HG03354 (cell line): ENCODE measurements at regions not wholly inside any gene's neighbourhood (a gene's known extent, or its start where the extent isn't known, plus 50 kb on each side); places are given as distances from the start of the nearest gene placed in this dataset.
"Not testable (repeated sequence)": the region's sequence is repeated elsewhere in the genome, so short reads cannot be mapped to it uniquely, and the experiment has no call there.

Experiments
- ATAC-seq: cut with Tn5 transposase; IDR thresholded peaks from one replicate; pipeline ENCODE4 v1.9.1; 2021; ENCODE audit warnings: mild to moderate bottlenecking; ENCODE audit not compliant: unreplicated experiment, poor library complexity, severe bottlenecking

DNA sequence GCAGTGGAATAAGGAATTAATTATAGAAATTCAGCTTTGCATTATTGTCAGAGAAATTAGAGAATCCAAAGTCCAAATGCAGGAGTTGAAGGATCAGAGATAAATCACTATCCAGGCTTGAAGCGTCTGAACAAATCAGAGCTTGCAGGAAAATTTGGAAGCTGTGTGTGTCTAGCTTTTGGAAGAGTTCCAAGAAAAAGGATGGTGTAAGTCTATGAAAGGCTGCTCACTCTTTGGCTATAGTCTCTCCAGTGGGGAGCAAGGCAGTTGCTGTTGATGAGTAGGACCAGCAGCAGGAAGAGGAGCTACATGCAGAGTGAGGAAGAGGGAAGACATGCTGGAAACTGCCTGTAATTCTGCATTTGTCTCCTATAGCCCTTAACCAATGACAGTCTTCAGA lies 464.3 kb upstream of the GRM7 start:
- ATAC-seq = no peak

DNA sequence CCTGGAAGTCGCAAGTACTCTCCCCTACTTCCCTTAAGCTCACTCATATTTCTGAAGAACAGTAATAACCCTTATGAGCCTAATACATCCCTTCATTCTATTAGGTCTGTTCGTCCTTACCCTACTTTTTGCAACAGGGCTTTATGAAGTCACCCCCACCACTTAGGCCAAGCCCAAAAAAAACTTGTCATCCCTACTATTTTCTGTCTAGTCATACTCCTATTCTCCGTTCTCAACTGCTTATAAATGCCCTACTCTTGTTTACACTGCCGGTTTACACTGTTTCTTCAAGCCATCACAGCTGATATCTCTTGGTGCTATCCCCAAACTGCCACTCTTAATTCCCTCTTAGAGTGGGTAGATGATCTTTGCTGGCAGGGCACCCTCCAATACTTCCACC lies 458.2 kb upstream of the GRM7 start:
- ATAC-seq = not testable (repeated sequence)

DNA sequence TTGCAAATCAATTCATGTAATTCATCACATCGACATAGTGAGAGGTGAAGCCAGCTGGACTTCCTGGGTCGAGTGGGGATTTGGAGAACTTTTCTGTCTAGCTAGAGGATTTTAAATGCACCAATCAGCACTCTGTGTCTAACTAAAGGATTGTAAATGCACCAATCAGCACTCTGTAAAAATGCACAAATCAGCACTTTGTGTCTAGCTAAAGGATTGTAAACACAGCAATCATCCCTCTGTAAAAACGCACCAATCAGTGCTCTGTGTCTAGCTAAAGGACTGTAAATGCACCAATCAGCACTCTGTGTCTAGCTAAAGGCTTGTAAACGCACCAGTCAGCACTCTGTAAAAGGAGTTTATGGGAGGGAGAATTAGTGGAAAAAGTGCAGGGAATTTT lies 454.0 kb upstream of the GRM7 start:
- not testable (repeated sequence) for ATAC-seq

DNA sequence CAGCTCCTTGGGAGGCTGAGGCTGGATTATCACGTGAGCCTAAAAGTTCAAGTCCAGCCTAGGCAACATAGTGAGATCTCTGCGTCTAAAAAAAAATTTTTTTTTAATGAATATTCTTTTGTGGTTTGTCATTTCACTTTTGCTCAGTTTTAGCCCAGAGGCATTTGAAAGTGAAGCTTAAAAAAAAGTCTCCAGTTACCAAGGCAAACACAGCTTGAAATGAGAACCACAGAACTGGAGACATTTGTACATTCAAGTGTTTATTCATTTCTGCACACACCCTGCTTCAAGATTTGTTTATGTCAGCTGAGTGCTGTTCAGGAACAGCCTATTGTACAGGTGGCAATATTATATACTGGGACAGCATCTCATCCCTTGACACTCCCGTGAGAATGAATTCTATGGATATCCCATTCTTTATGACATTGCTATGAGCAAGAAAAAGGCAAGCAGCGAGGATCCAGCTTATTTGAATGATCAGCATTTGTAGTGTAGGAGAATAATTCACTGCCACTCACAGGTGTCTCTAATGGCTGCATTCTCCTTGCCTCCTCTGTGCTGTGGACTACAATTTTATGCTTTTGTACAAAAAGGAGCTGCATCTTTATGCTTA lies 444.8 kb upstream of the GRM7 start:
- no peak for ATAC-seq

DNA sequence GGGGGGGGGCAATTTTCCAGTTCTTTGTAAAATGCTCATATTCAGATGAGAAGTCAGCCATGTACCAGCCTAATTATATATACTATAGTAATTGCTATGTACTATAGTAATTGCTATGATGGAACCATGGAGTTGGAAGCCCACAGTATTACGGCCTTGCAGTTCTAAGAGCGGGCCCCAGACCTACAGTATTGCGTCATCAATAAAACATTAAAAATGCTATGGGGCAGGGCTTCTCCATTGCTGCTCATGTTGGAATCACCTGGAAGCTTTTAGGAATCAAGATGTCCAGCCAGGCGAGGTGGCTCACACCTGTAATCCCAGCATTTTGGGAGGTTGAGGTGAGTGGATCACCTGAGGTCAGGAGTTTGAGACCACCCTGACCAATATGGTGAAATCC lies 443.7 kb upstream of the GRM7 start:
- no peak for ATAC-seq

DNA sequence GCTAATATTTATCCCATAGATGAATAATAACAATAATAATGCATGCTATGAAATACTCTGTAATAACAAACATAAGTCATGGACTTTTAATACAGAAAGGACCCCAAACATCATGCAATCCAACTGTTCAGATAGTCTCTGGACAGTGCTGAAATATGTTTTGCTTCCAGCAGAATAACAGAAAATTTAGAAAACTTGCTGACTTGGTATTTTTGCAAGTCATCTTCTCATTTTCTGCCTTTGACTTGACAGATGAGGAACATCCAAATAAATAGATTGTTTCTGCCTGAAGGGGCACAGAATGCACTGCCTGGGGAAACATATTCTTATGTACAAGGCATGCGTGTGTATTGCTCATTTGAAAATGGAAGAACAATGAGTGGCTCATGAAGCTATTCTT lies 442.4 kb upstream of the GRM7 start:
- no peak for ATAC-seq

DNA sequence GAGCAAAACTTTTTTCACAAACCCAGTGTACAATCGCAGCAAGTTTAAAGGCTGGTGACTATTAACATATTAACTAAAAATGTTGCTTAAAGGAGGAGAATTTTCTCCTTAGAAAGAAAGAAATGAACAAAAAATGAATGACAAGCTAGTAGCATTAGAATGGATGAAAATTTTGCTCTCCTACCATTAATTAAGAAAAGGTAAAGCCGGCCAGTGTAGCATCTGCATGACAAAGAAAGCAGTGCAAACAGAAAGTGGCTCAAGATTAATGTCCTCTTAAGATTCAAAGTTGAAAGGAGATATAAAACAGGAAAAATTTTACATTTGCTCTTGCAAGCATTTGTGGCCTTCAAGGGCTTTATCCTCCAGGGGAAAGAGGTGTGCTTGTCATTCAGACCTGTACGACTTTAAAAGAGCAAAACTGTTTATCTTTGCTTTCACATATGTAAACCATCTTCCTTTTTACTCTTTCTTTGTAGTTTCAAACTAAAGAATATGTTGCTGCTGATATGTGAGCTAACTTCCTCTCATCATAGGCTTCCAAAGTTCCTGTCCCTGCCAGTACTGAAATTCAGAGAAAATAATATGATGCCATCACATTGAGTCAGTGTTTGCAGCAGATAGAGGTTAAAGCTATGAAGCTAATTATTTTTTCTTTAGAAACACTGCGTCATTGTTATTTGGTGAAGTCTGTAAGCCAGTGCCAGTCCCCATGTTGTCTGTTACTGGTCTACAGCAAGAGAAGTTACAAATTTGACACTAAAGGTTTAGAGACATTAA lies 439.1 kb upstream of the GRM7 start:
- ATAC-seq = no peak

DNA sequence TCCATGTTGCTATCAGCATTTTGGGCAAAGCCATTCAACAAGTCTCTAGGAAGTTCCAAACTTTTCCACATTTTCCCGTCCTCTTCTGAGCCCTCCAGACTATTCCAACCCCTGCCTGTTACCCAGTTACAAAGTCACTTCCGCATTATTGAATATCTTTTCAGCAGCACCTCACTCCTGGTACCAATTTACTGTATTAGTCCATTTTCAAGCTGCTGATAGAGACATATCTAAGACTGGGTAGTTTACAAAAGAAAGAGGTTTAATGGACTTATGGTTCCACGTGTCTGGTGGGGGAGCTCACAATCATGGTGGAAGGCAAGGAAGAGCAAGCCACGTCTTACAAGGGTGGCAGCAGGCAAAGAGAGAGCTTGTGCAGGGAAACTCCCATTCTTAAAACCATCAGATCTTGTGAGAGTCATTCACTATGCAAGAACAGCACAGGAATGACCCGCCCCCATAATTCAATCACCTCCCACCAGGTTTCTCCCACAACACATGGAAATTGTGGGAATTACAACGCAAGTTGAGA lies 435.6 kb upstream of the GRM7 start:
- ATAC-seq = no peak

DNA sequence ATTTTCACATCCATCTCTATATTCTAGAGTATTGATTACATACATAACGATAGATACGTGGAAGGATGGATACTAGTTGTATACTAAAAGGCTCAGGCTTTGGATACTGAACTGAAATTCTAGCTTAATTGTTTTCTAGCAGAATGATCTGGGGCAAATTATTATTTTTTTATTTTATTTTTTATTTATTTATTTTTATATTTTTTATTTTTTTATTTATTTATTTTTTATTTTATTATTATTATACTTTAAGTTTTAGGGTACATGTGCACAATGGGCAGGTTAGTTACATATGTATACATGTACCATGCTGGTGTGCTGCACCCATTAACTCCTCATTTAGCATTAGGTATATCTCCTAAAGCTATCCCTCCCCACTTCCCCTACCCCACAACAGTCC lies 432.6 kb upstream of the GRM7 start:
- not testable (repeated sequence) for ATAC-seq

DNA sequence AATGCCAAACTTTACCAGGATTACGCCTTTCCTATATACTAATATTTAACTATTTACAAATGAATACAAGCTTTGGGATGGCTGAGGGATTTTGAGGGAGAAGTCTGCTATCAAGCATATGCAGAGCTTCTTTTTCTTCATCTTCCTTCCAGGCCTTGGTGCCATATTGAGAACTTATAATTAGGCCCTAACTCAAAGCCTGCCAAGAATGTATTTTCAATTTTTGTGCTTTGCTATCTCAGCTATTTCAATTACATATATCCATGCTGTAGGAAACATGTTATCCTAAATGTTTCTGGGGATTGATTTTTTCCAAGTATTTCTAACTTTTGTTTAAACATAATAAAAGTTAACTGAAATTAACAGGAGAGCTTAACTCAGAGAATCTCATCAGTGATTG lies 425.0 kb upstream of the GRM7 start:
- no peak for ATAC-seq

DNA sequence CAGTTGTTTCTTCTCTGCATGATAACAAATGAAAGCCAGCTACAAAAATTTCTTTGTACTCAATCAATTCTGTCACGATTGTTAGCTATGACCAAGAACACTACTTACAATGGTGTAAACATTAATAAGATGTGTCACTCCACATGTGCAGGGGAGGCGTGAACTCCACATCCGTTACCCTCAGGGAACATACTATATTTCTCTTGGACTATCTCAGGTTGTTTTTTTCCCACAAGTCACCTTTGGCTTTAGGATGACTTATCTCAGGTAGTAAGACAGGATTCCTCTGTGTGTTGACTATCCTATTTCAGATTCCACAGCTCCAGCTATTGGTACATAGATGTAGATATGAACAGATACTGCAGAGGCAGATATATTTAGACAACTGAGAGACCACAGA lies 423.3 kb upstream of the GRM7 start:
- no peak for ATAC-seq

DNA sequence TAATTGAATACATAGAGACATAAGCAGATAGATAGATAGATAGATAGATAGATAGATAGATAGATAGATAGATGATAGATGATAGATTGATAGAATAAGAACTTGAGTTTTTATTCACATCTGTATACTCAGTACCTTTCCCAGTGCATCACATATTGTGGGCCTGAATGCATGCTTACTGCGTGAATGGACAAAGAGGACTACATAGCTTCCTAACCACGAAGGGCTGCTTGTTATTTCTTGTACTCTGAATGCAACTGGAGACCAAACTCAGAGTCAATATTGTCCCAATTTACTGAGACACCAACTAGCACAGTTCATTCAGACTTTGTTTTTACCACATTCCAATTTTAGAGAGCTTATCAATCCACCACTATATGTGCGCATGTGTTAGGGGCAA lies 422.9 kb upstream of the GRM7 start:
- no peak for ATAC-seq

DNA sequence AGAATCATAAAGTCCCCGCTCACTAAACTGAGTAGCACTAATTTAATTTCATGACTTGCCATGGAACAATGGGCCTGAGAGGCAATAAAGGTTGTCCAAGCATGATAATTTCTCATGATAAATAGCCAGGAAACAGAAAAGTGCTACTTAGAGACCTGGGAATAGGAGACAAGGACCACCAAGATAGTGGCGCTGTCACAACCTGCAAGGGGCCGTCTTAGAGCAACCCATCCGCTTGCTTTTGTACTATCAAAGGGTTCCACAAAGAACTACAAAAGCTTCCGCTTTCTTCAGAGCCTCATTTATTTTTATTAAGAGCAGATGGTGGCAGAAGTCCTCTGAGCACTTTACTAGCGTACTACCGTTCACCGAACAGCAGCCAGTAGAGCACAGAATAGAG lies 421.7 kb upstream of the GRM7 start:
- no peak for ATAC-seq

DNA sequence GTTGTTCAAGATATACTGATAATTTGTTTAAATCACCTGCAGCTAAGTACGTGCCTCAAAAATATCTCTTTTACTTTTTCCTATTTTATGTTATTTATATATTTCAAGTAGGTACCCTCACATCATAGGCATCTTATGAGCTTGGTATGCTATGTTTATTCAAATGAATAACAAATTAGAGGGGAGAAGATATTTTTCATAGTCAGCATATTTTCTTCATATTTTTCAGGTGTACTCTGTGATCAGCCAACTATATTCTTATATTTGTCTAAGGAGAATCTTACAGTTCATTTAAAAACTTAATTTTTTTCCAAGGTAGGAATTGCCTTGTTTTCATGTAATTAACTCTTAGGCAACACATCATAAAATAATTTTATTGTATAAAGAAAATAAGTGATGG lies 421.1 kb upstream of the GRM7 start:
- no peak for ATAC-seq

DNA sequence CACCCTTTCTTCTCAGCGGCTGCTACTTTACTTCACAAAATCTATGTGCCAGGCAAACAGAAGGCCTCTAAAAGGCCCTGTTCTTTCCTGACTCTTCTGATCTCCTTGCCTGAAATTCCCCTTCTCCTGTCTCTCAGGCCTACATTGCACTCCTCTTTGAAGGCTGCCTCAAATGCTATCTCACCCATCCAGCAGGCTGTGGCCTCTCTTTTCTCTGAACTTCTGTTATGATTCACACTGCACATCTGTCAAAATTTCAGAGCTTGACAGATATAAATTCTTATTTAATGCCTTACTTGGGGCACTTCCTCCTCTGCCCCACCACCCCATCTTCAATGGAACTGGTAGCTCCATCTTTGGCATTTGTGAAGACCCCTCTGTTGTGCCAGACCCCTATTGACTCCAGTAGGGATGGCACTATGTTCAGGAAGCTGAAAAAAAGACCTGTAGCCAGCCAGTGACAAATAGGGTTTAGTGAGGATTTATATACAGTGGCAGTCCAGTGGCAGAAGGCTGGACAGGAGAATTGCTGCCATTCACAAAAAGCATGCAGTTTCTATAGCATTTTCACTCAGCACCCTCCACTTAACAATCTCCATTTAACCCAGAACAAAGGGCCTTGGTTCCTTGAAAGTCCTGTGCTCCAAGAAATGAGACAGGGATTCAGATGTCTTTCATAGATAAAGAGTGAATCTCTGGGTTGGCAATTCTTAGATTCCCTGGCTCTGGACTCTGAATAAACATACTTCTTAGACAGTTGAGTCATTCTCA lies 415.8 kb upstream of the GRM7 start:
- no peak for ATAC-seq

DNA sequence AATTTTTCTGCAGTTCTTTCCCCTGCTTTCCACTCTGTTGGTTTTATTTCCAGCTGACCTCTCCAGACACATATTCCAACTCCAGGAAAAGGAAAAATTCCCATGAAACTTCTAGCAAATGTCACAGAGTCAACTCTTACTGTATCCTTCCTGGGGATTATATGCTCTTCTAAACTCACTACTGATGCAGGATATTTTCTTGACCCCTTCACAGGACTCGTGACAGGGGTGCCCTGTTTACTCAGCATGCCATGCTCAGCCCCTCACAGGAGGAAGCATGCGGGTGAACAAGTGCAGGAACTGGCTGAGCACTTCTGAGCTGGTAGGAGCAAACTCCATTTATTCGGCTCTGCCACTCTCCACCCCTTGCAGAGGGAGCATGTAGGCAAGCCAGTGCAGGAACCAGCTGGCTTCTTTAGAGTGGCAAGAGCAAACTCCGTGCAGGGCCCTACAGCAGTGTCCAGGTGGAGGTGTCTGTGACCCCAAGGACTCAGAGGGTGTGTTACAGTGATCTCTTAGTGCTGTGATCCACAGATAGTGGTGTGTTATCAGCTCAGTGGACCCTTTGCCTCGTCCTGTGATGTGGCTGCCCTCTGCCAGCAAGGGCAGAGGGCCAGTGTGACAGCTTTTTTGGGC lies 413.6 kb upstream of the GRM7 start:
- no peak for ATAC-seq

DNA sequence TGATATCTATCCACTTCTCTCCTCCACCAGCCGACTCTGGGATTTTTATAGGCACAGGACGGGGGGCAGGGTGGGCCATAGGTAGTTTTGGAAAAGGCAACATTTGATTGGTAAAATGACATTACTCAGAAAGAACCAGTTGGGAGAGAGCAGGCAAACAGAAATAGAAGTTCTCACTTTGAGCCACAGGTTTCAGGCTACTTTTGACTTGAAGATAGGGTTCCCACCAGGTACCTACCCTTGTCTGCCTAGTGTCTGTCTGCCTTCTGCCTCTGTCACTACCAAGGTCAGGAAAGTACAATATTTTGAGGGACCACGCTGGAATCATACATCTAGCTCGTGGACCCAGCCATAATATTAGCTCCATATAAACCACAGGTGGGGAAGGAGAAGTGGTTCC lies 412.9 kb upstream of the GRM7 start:
- no peak for ATAC-seq

DNA sequence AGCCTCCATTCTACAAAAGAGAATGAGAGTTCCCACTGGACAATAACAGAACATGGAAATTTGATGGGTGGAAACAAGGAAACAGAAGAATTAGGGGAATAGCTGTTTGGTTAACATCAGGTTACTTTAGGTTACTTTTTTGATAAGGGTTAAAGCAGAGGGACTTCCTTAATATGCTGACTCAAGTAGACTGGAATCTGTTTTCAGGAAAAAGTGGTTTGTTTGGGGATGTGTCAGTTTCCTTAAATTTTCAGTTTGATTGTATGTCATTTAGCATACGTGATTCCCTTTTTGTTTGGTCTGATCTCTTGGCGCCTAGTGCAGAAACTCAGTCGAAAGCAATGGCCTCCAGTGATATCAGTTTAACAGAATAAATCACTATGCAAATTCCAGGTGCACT lies 411.8 kb upstream of the GRM7 start:
- ATAC-seq = no peak

DNA sequence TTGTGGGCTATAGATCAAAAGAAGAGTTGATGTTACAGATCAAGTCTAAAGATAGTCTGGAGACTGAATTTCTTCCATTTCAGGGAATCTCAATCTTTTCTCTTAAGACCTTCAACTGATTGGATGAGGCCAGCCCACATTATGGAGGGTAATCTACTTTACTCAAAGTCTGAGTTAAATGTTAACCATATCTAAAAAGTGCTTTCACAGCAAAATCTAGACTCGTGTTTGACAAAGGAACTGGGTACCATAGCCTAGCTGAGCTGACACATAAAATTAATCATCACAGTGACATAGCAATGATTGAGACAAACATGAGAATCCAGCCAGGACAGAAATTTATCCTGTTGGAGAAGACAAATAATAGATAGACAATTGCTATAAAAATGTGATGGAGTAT lies 407.9 kb upstream of the GRM7 start:
- ATAC-seq = no peak

DNA sequence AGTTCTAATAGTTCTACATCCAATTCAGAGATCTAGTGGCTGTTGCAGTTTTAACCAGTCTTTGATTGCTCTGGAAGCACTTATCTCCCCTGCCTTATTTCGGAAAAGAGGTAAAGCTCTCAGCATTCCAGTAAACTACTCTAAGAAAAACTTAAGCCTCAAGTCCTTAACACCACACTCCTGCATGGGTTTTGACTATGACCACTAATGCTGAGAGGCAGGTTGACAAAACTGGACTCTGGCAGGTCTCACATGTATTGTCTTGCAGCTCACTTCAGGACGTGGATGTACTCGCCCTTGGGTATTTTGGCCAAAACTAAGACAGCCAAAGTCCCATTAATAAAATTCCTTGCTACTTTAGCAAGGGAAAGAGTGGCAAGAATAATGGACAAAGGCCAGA lies 405.9 kb upstream of the GRM7 start:
- no peak for ATAC-seq
